PC-3 (cell line): ENCODE measurements at regions not wholly inside any gene's neighbourhood (a gene's known extent, or its start where the extent isn't known, plus 50 kb on each side); places are given as distances from the start of the nearest gene placed in this dataset.

Experiments
- EZH2phosphoT487 ChIP-seq: fragments of 300-600 bp; sonication (generic); IDR thresholded peaks from 2 replicates; pipeline ENCODE4 v1.6.1; 2018; ENCODE audit warnings: mild to moderate bottlenecking, antibody characterized with exemption, low read length, borderline replicate concordance
- TF ChIP-seq, protein P1 (sequence below): fragments of 300-600 bp; sonication (generic); conservative IDR thresholded peaks from 2 replicates; pipeline ENCODE4 v1.5.1; 2017; ENCODE audit warnings: antibody characterized with exemption, low read depth, mild to moderate bottlenecking, low read length

DNA sequence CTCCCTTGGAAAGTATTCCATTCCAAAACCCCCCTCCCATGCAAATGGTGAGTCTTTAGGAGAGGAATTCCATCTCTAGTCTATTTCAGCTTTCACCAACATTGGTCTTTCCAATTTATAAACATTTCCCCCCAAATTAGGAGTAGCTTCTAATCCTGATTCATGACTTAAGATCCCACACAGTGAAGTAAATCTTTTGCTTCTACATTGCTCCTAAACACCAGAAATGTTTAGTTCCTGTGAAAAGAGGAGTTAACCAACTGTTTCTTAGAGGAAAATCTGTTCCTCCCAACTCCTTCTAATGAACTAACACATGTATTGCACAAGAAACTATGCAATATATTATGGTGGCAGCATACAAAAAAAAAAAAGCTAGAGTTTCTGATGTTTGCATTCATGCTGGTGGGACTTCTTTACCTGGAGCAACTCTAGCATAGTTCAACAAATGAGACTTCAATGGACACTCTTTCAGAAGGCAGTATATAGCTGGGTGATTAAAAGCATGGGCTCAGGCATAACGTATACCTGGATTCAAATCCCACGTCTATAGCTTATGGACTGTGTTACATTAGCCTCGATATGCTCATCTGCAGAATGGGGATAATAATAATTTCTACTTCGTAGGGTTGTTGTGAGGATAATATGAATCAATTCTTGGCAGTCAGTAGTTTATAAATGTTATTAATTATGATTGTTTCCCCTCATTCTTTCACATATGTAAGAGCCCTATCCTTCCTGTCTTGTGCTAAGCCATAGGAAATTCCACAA is 131.6 kb upstream of the TMEM164 start:
- TF ChIP-seq, protein P1, sequence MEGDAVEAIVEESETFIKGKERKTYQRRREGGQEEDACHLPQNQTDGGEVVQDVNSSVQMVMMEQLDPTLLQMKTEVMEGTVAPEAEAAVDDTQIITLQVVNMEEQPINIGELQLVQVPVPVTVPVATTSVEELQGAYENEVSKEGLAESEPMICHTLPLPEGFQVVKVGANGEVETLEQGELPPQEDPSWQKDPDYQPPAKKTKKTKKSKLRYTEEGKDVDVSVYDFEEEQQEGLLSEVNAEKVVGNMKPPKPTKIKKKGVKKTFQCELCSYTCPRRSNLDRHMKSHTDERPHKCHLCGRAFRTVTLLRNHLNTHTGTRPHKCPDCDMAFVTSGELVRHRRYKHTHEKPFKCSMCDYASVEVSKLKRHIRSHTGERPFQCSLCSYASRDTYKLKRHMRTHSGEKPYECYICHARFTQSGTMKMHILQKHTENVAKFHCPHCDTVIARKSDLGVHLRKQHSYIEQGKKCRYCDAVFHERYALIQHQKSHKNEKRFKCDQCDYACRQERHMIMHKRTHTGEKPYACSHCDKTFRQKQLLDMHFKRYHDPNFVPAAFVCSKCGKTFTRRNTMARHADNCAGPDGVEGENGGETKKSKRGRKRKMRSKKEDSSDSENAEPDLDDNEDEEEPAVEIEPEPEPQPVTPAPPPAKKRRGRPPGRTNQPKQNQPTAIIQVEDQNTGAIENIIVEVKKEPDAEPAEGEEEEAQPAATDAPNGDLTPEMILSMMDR, result no peak
- no peak for TF ChIP-seq EZH2phosphoT487
